H1 (cell line): ENCODE measurements at regions not wholly inside any gene's neighbourhood (a gene's known extent, or its start where the extent isn't known, plus 50 kb on each side); places are given as distances from the start of the nearest gene placed in this dataset.

ENCODE experiments used
- CTCF ChIA-PET: fragments of 300-600 bp; sonication (Branson Sonifier 250); formaldehyde crosslinking; loops from one replicate; lab custom pipeline; 2021; ENCODE audit not compliant: partially characterized antibody; lab: Charles Lee
- POLR2A ChIA-PET: fragments of 300-600 bp; sonication (Branson Sonifier 250); formaldehyde crosslinking; loops from one replicate; lab custom pipeline; 2021; ENCODE audit warnings: inconsistent platforms; ENCODE audit not compliant: partially characterized antibody; lab: Charles Lee
- DNase-seq, 2 experiments: peaks; one replicate each; pipeline versions ENCODE4 v3.0.0 to v3.0.0-alpha.2; 2010 to 2022; ENCODE audit warnings: low spot score in 2 of 2, low read depth in 1 of 2, mixed read lengths in 1 of 2
- FAIRE-seq: peaks from 2 replicates; lab custom pipeline; 2011; peaks lifted over from hg19 to GRCh38; lab: Jason Lieb, UNC
- H2AFZ ChIP-seq: 2 replicates; pipeline ENCODE4 v1.8.1; 2012; ENCODE audit warnings: low read length, inconsistent platforms
- H2AK5ac ChIP-seq: 2 replicates; pipeline ENCODE4 v1.6.1; 2013; ENCODE audit warnings: low read depth, low read length
- H2BK120ac ChIP-seq: replicated peaks from 2 replicates; pipeline ENCODE3; 2013; ENCODE audit warnings: low read depth, low read length, inconsistent platforms
- H2BK12ac ChIP-seq: 2 replicates; pipeline ENCODE4 v1.6.1; 2013; ENCODE audit warnings: low read depth, low read length
- H2BK15ac ChIP-seq: 2 replicates; pipeline ENCODE4 v1.6.1; 2013; ENCODE audit warnings: low read length
- H2BK20ac ChIP-seq: 2 replicates; pipeline ENCODE4 v1.6.1; 2013; ENCODE audit warnings: low read length
- H2BK5ac ChIP-seq: 2 replicates; pipeline ENCODE4 v1.6.1; 2013; ENCODE audit warnings: low read depth, low read length
- H3K14ac ChIP-seq: 2 replicates; pipeline ENCODE4 v1.6.1; 2013; ENCODE audit warnings: inconsistent platforms; ENCODE audit not compliant: insufficient read length
- H3K18ac ChIP-seq: 2 replicates; pipeline ENCODE4 v1.6.1; 2013; ENCODE audit warnings: low read length; ENCODE audit errors: extremely low read depth
- H3K23ac ChIP-seq: 2 replicates; pipeline ENCODE4 v1.6.1; 2013; ENCODE audit warnings: inconsistent platforms; ENCODE audit not compliant: insufficient read length
- H3K23me2 ChIP-seq: 2 replicates; pipeline ENCODE4 v1.6.1; 2013; ENCODE audit warnings: low read depth, low read length
- H3K27ac ChIP-seq: 2 replicates; pipeline ENCODE4 v1.6.1; 2011; ENCODE audit warnings: low read depth, low read length, inconsistent platforms
- H3K27me3 ChIP-seq, 4 experiments: replicated peaks in 1 of 4; 1 replicate in 1 of 4; 2 replicates in 3 of 4; pipeline versions ENCODE4 v1.6.1 to v1.8.1; 2011 to 2013; ENCODE audit warnings: low read length in 3 of 4, mild to moderate bottlenecking in 3 of 4, inconsistent platforms in 2 of 4, mixed read lengths in 2 of 4, moderate library complexity in 1 of 4; ENCODE audit not compliant: control insufficient read depth in 3 of 4, insufficient read depth in 3 of 4; ENCODE audit errors: extremely low read depth in 1 of 4
- H3K36me3 ChIP-seq, 4 experiments: 2 replicates each; pipeline versions ENCODE4 v1.6.1 to v1.8.1; 2011 to 2013; ENCODE audit warnings: mild to moderate bottlenecking in 4 of 4, low read length in 3 of 4, moderate library complexity in 2 of 4, control low read depth in 1 of 4, inconsistent platforms in 1 of 4; ENCODE audit not compliant: insufficient read depth in 4 of 4, control insufficient read depth in 2 of 4
- H3K4ac ChIP-seq: replicated peaks from 2 replicates; pipeline ENCODE3; 2013; ENCODE audit warnings: low read length, low read depth, mixed read lengths, inconsistent platforms; ENCODE audit not compliant: insufficient read length
- H3K4me1 ChIP-seq, 4 experiments: replicated peaks in 1 of 4; 1 replicate in 1 of 4; 2 replicates in 3 of 4; pipeline versions ENCODE4 v1.6.1 to v1.8.1; 2011 to 2013; ENCODE audit warnings: low read length in 3 of 4, inconsistent platforms in 2 of 4, mixed read lengths in 1 of 4; ENCODE audit not compliant: insufficient read depth in 4 of 4, control insufficient read depth in 3 of 4
- H3K4me2 ChIP-seq, 2 experiments: 2 replicates each; pipeline versions ENCODE4 v1.6.1 to v1.8.1; 2011 to 2013; ENCODE audit warnings: low read depth in 2 of 2, low read length in 2 of 2, control low read depth in 1 of 2, inconsistent platforms in 1 of 2, mild to moderate bottlenecking in 1 of 2; ENCODE audit not compliant: insufficient read depth in 1 of 2
- H3K4me3 ChIP-seq, 4 experiments: fragments of 200-600, 300-600 bp in 1 of 4; sonication (generic), shearing (Covaris generic), sonication (Bioruptor Twin) in 1 of 4; 2 replicates each; pipeline versions ENCODE4 v1.5.1 to v1.8.1; 2011 to 2016; ENCODE audit warnings: low read length in 4 of 4, low read depth in 3 of 4, control low read depth in 2 of 4, inconsistent platforms in 2 of 4, mild to moderate bottlenecking in 2 of 4, mixed read lengths in 1 of 4, moderate library complexity in 1 of 4; ENCODE audit not compliant: insufficient read depth in 2 of 4; ENCODE audit errors: extremely low read depth in 1 of 4
- H3K56ac ChIP-seq: replicated peaks from 2 replicates; pipeline ENCODE3; 2013; ENCODE audit warnings: low read depth, mild to moderate bottlenecking, mixed read lengths, low read length, inconsistent platforms; ENCODE audit not compliant: insufficient read length
- H3K79me1 ChIP-seq: 2 replicates; pipeline ENCODE4 v1.6.1; 2013; ENCODE audit warnings: low read depth, low read length, control low read depth
- H3K79me2 ChIP-seq, 2 experiments: 2 replicates each; pipeline versions ENCODE4 v1.6.1 to v1.8.1; 2012 to 2013; ENCODE audit warnings: low read length in 2 of 2, mild to moderate bottlenecking in 2 of 2, inconsistent platforms in 1 of 2; ENCODE audit not compliant: insufficient read depth in 2 of 2, control insufficient read depth in 1 of 2
- H3K9ac ChIP-seq, 4 experiments: replicated peaks in 1 of 4; 1 replicate in 1 of 4; 2 replicates in 3 of 4; pipeline versions ENCODE4 v1.6.1 to v1.8.1; 2011 to 2013; ENCODE audit warnings: low read depth in 3 of 4, low read length in 3 of 4, control low read depth in 2 of 4, mild to moderate bottlenecking in 2 of 4, moderate library complexity in 2 of 4, inconsistent platforms in 1 of 4; ENCODE audit errors: extremely low read depth in 1 of 4
- H3K9me3 ChIP-seq, 2 experiments: 2 replicates each; pipeline versions ENCODE4 v1.6.1 to v1.8.1; 2012 to 2013; ENCODE audit warnings: mild to moderate bottlenecking in 2 of 2, moderate library complexity in 2 of 2, control low read depth in 1 of 2, inconsistent platforms in 1 of 2, low read depth in 1 of 2, low read length in 1 of 2, mixed read lengths in 1 of 2; ENCODE audit not compliant: insufficient read depth in 2 of 2
- H4K20me1 ChIP-seq, 2 experiments: replicated peaks in 1 of 2; 2 replicates each; pipeline versions ENCODE3 to v1.8.1; 2011 to 2013; ENCODE audit warnings: inconsistent platforms in 2 of 2, low read length in 2 of 2, mild to moderate bottlenecking in 1 of 2; ENCODE audit not compliant: insufficient read depth in 2 of 2, control insufficient read depth in 1 of 2
- H4K5ac ChIP-seq: 2 replicates; pipeline ENCODE4 v1.6.1; 2013; ENCODE audit warnings: low read length, low read depth, mixed read lengths, inconsistent platforms; ENCODE audit not compliant: insufficient read length
- H4K8ac ChIP-seq: 2 replicates; pipeline ENCODE4 v1.8.0; 2013; ENCODE audit warnings: mild to moderate bottlenecking, moderate library complexity, low read length, inconsistent platforms; ENCODE audit not compliant: insufficient read depth; ENCODE audit errors: extremely low read depth
- H4K91ac ChIP-seq: replicated peaks from 2 replicates; pipeline ENCODE3; 2013; ENCODE audit warnings: low read length, mixed read lengths, inconsistent platforms; ENCODE audit not compliant: insufficient read length
- EZH2 ChIP-seq: fragments of 200-600 bp; sonication (generic); IDR thresholded peaks from 2 replicates; pipeline ENCODE4 v1.7.1; 2012; ENCODE audit warnings: low read depth, mild to moderate bottlenecking, moderate library complexity, low read length, inconsistent platforms; ENCODE audit not compliant: severe bottlenecking
- RBBP5 ChIP-seq: IDR thresholded peaks from 2 replicates; pipeline ENCODE4 v1.7.1; 2012; ENCODE audit warnings: low read depth, mild to moderate bottlenecking, inconsistent platforms, low read length, moderate library complexity, borderline replicate concordance
- SP1 ChIP-seq: IDR thresholded peaks from 2 replicates; pipeline ENCODE4 v1.6.1; 2011; ENCODE audit warnings: low read depth, low read length
- SUZ12 ChIP-seq: fragments of 200-600 bp; sonication (generic); IDR thresholded peaks from 2 replicates; pipeline ENCODE4 v1.6.1; 2012; ENCODE audit warnings: mild to moderate bottlenecking, inconsistent platforms, low read length, moderate library complexity, mixed read lengths
- WGBS, 2 experiments: shearing (Covaris generic) in 1 of 2; methylation state at CpG; one replicate each; pipeline versions ENCODE4 v1.1.6 to v1.1.7; 2013 to 2015; ENCODE audit warnings: low lambda C conversion rate in 2 of 2, mixed read lengths in 2 of 2, inconsistent platforms in 1 of 2, low coverage in 1 of 2, missing lambda C conversion rate in 1 of 2; ENCODE audit not compliant: insufficient replicate concordance in 2 of 2, insufficient coverage in 1 of 2, insufficient read length in 1 of 2; ENCODE audit errors: extremely low coverage in 1 of 2, missing lambda C conversion rate in 1 of 2; 5-methylcytosine and 5-hydroxymethylcytosine counted together

GRCh38 chr10:100615241-100615640 lies 79.5 kb downstream of the HIF1AN start:
- Histone ChIP-seq H3K27me3 (no peaks in the 10 kb centered on the region), H4K8ac (no peak overlapping the region), H3K4me1 (no peaks in the 10 kb centered on the region; a peak in 1 of 7 replicates), H3K14ac (no peak overlapping the region), H3K9me3 (no peaks in the 10 kb centered on the region), H2AK5ac (no peak overlapping the region), H2BK12ac (no peak overlapping the region), H3K18ac (no peak overlapping the region), H2BK5ac (no peak overlapping the region), H3K36me3 (no peaks in the 10 kb centered on the region), H2BK120ac (no peak overlapping the region), H3K79me2 (no peaks in the 10 kb centered on the region), H2AFZ (no peak overlapping the region), H4K91ac (no peak overlapping the region), H4K5ac (no peak overlapping the region), H3K9ac (no peak overlapping the region), H3K4ac (no peak overlapping the region), H2BK15ac (no peak overlapping the region), H3K23ac (no peak overlapping the region), H3K4me3 (no peak overlapping the region), H3K79me1 (no peaks in the 10 kb centered on the region), H2BK20ac (no peak overlapping the region), H3K4me2 (no peak overlapping the region), H3K56ac (no peak overlapping the region), H4K20me1 (no peaks in the 10 kb centered on the region), H3K23me2 (no peaks in the 10 kb centered on the region; the same call in 1 of the 2 replicates), H3K27ac (no peak overlapping the region)
- WGBS, 2 experiments, result 87% methylated on average over 9 of the region's 10 CpGs; no CpG with 5 or more reads in 1 of the 2 experiments
- FAIRE-seq (no peak), DNase-seq (no peak)
- no peak for TF ChIP-seq SP1
- no peak for TF ChIP-seq SUZ12
- no peak for TF ChIP-seq RBBP5
- TF ChIP-seq EZH2, result no peak
- ChIA-PET POLR2A (interaction anchor here (0.7 to 1.1 kb wide), 4 partner anchors 9 to 46 kb away, joined by 3 to 5 read pairs (median 3); no protein-coding TSS in a partner anchor), CTCF (interaction anchor here (0.5 to 2.9 kb wide), 9 partner anchors 11 to 1949 kb away, joined by 3 to 11 read pairs (median 5); no protein-coding TSS in a partner anchor)
